ENCODE measurements at regions not wholly inside any gene's neighbourhood (a gene's known extent, or its start where the extent isn't known, plus 50 kb on each side); places are given as distances from the start of the nearest gene placed in this dataset.

GRCh38 chr10:128432011-128432410 is 305.8 kb upstream of the MKI67 start:
- TF ChIP-seq CTCF (IDR thresholded peaks at IDR 0.05; ENCODE audit: extremely low read depth in 1 of 2, insufficient read depth in 1 of 2, low read depth in 1 of 2, low read length in 2 of 2) (no peak), EZH2 (IDR thresholded peaks at IDR 0.05; ENCODE audit: borderline replicate concordance, low read depth, low read length, severe bottlenecking) (no peak), POLR2A (IDR thresholded peaks at IDR 0.05; ENCODE audit: low read depth, low read length) (no peak)
